Esophagus squamous epithelium (tissue), 5 donors: ENCODE measurements at regions not wholly inside any gene's neighbourhood (a gene's known extent, or its start where the extent isn't known, plus 50 kb on each side); places are given as distances from the start of the nearest gene placed in this dataset.
"Not testable (repeated sequence)": the region's sequence is repeated elsewhere in the genome, so short reads cannot be mapped to it uniquely, and the experiment has no call there.

ENCODE experiments used
- DNase-seq: peaks from one replicate; lab custom pipeline; 2025; lab: John Stamatoyannopoulos, UW
- H3K27ac ChIP-seq, 4 donors: fragments of 200-600 bp; sonication (generic); one replicate each; pipeline ENCODE4 v1.5.1; 2016 to 2019; ENCODE audit warnings: mild to moderate bottlenecking in 1 of 4
- H3K27me3 ChIP-seq, 4 donors: fragments of 200-600 bp; sonication (generic); 1 replicate in 3 of 4; 2 replicates in 1 of 4; pipeline versions ENCODE4 v1.5.1 to v1.6.0; 2017 to 2021; ENCODE audit warnings: antibody characterized with exemption in 1 of 4
- H3K36me3 ChIP-seq, 3 donors: fragments of 200-600 bp; sonication (generic); one replicate each; pipeline ENCODE4 v1.5.1; 2016 to 2019
- H3K4me1 ChIP-seq, 3 donors: fragments of 200-600 bp; sonication (generic); one replicate each; pipeline ENCODE4 v1.5.1; 2017 to 2019
- H3K4me3 ChIP-seq, 4 donors: fragments of 200-600 bp; sonication (generic); 1 replicate in 3 of 4; 2 replicates in 1 of 4; pipeline ENCODE4 v1.5.1; 2016 to 2019; ENCODE audit warnings: mild to moderate bottlenecking in 2 of 4, moderate library complexity in 1 of 4
- H3K9me3 ChIP-seq, 3 donors: fragments of 200-600 bp; sonication (generic); one replicate each; pipeline ENCODE4 v1.5.1; 2016 to 2019
- POLR2A ChIP-seq, 4 donors: fragments of 450-650 bp; IDR thresholded peaks; one replicate each; pipeline ENCODE4 v1.6.1; 2017; ENCODE audit warnings: antibody characterized with exemption in 4 of 4, mild to moderate bottlenecking in 4 of 4, moderate library complexity in 3 of 4
- WGBS, 2 donors: methylation state at CpG; one replicate each; pipeline ENCODE4 v1.1.5; 2018; 5-methylcytosine and 5-hydroxymethylcytosine counted together
- intact Hi-C: fragments of 100-400 bp; cut with DNase I; formaldehyde crosslinking; loops from one replicate; pipeline ENCODE4 v1.15.0; 2022
- TF ChIP-seq, protein P1 (sequence below), 6 experiments: fragments of 450-650 bp in 4 of 6; fragments of 200-600 bp in 2 of 6; sonication (generic) in 2 of 6; IDR thresholded peaks; one replicate each; pipeline ENCODE4 v1.5.1; 2016 to 2019; ENCODE audit warnings: antibody characterized with exemption in 6 of 6, mild to moderate bottlenecking in 4 of 6, moderate library complexity in 4 of 6
- donor health status: DM: yes; HTN: yes; CAD: no.

DNA sequence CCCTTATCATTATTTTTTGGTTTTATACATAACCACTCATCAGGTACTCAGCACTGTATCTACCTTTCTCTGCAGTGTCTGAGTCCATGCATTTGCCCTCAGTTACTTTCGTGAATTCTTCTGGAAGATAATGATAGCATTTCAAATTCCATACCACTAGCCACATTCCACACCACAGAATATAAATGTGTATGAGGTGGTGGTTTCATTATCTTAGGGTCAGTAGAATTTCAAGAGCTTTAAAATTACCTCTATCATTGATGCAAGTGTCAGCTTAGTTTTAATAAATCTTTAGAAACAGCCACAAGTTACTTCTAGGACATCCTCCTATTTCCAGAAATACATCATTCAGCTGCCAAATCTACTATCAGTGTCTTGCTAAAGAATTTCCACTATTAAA lies 1578.3 kb downstream of the OLFM4 start:
- DNase-seq = no peak
- Histone ChIP-seq H3K4me1 (no peaks in the 10 kb centered on the region), H3K27me3 (no peaks in the 10 kb centered on the region), H3K4me3 (no peak overlapping the region), H3K36me3 (no peaks in the 10 kb centered on the region), H3K27ac (no peak overlapping the region), H3K9me3 (peaks cover 0 to 4% (median 0%) of the 10 kb centered on the region in 3 donors)
- WGBS, 2 donors = 72 to 91% methylated on average over 1 of the region's 1 CpG
- intact Hi-C loops = no loop called here
- TF ChIP-seq, protein P1, sequence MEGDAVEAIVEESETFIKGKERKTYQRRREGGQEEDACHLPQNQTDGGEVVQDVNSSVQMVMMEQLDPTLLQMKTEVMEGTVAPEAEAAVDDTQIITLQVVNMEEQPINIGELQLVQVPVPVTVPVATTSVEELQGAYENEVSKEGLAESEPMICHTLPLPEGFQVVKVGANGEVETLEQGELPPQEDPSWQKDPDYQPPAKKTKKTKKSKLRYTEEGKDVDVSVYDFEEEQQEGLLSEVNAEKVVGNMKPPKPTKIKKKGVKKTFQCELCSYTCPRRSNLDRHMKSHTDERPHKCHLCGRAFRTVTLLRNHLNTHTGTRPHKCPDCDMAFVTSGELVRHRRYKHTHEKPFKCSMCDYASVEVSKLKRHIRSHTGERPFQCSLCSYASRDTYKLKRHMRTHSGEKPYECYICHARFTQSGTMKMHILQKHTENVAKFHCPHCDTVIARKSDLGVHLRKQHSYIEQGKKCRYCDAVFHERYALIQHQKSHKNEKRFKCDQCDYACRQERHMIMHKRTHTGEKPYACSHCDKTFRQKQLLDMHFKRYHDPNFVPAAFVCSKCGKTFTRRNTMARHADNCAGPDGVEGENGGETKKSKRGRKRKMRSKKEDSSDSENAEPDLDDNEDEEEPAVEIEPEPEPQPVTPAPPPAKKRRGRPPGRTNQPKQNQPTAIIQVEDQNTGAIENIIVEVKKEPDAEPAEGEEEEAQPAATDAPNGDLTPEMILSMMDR (IDR thresholded peaks at IDR 0.05) = no peak
- TF ChIP-seq POLR2A (IDR thresholded peaks at IDR 0.05) = no peak

DNA sequence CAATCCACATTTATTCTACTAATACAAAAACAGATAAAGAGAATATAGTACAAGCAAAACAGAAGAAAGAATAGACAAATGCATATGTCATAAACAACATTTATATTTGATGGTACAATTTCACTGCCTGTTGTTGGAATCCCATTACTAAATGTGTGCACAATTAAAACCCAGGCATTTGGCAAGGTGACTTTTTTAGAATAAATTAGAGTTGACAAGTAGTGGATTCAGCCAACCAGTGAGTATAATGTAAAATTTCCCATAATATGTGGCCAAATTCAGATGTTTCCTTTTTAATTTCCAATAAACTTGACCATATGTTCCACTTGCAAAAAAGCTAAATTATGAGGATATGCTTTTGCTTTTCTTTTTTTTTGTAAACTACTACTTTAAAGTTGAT lies 1578.8 kb downstream of the OLFM4 start:
- TF ChIP-seq, protein P1 (IDR thresholded peaks at IDR 0.05) = no peak
- no peak for TF ChIP-seq POLR2A (IDR thresholded peaks at IDR 0.05)
- DNase-seq = no peak
- no peaks in the 10 kb centered on the region for H3K4me1 ChIP-seq
- no peaks in the 10 kb centered on the region for H3K36me3 ChIP-seq
- no peaks in the 10 kb centered on the region for H3K27me3 ChIP-seq
- intact Hi-C loops = no loop called here
- no peaks in the 10 kb centered on the region for H3K9me3 ChIP-seq
- no peak overlapping the region for H3K27ac ChIP-seq
- no peak overlapping the region for H3K4me3 ChIP-seq

DNA sequence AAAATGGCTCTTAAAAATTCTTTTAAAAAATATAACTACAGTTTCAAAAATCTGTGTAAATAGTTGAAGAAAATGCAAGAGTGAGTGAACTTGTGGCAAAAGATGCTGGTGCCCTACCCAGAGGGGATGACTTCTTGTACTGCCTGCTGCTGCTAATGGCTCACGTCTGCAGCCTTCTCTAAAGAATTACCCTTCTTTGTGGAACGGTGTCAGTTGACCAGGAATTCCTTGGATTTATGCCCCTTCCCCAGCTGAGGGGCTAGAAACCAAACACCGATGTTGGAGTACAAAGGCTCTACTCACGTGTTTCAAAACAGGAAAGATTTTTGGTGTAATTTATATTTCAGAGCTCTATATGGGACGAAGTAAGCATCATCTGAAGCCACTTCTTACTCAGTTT lies 1582.8 kb downstream of the OLFM4 start:
- TF ChIP-seq POLR2A (IDR thresholded peaks at IDR 0.05) = no peak
- TF ChIP-seq, protein P1 (IDR thresholded peaks at IDR 0.05) = no peak
- Histone ChIP-seq H3K9me3 (no peaks in the 10 kb centered on the region), H3K27ac (no peak overlapping the region), H3K4me3 (no peak overlapping the region), H3K4me1 (no peaks in the 10 kb centered on the region), H3K36me3 (no peaks in the 10 kb centered on the region), H3K27me3 (no peaks in the 10 kb centered on the region)
- no peak for DNase-seq
- 47 to 67% methylated on average over 5 of the region's 5 CpGs for WGBS, 2 donors
- intact Hi-C loops = no loop called here

DNA sequence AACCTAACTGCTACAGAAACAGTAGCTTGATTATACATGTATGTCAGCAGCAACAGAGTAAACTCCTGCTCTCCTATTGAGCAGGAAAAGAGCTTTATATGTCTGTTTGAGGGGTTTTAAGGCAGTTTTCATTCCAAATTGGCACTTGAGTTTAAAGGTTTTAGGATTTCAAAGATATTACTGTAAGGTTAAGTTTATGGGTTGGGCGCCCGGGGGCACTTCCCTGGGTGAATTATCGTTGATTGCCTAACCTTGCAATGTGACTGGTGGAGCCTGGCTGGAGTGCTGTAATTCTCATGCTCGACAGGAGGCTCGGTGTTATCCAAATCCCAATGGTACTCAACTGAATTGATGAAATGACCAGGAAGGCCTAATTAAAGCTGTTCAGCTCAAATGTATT lies 1586.1 kb downstream of the OLFM4 start:
- Histone ChIP-seq H3K27me3 (no peaks in the 10 kb centered on the region), H3K27ac (no peak overlapping the region), H3K36me3 (no peaks in the 10 kb centered on the region), H3K4me1 (no peaks in the 10 kb centered on the region), H3K4me3 (no peak overlapping the region), H3K9me3 (no peaks in the 10 kb centered on the region)
- DNase-seq = no peak
- TF ChIP-seq, protein P1 (IDR thresholded peaks at IDR 0.05) = no peak
- TF ChIP-seq POLR2A (IDR thresholded peaks at IDR 0.05) = no peak
- intact Hi-C loops = no loop called here
- WGBS, 2 donors = 91 to 93% methylated on average over 4 to 5 of the region's 5 CpGs

DNA sequence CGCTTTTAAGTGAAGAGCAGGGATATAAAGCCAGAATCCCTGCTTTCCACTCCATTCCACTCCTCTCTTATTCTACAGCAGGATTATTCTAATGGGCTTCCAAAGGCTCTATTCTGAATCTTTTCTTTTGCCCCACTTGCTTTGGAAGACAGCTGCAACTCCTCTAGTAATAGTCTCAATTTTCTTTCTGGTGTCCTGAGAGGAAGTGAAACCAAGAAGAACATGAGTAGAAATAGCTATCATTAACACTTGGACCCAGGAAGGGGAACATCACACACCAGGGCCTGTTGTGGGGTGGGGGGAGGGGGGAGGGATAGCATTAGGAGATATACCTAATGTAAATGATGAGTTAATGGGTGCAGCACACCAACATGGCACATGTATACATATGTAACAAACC lies 1597.9 kb downstream of the OLFM4 start:
- H3K4me3 ChIP-seq, H3K4me1 ChIP-seq, intact Hi-C loops, H3K9me3 ChIP-seq, H3K27ac ChIP-seq, H3K36me3 ChIP-seq, H3K27me3 ChIP-seq, DNase-seq: not testable (repeated sequence)
- 79 to 92% methylated on average over 1 of the region's 1 CpG for whole genome bisulfite sequencing, 2 donors

DNA sequence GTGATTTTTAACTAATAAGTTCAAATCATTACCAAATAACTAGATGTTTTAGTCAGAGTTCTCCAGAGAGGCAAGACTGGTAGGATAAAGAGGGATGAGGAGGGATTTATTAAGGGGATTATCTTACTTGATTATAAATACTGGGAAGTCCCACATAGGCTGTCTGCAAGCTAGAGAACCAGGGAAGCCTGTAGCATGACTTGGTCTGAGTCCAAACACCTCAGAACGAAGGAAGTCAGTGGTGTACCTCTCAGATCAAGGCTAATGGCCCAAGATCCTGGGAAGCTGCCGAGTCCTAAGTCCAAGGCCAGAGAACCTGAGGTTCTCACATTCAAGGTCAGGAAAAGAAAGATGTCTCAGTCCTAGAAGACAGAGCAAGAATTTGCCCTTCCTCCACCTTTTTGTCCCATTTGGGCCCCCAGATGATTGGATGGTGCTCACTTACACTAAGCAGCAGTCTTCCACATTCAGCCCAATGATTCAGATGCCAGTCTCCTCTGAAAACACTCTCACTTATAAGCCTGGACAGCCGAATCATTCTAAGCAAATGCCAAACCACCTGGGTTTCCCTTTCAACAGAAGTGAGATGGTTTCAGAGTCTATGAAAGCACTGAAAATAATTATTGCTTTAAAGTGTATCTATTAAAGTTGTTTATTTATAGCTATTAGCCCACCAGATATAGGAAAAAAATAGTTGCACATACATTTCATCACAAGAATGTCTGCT lies 1599.2 kb downstream of the OLFM4 start:
- intact Hi-C loops = no loop called here
- Histone ChIP-seq H3K36me3 (no peaks in the 10 kb centered on the region), H3K4me3 (no peak overlapping the region), H3K9me3 (no peaks in the 10 kb centered on the region), H3K4me1 (no peaks in the 10 kb centered on the region), H3K27me3 (no peaks in the 10 kb centered on the region), H3K27ac (no peak overlapping the region)
- no peak for DNase-seq
- WGBS, 2 donors = 55 to 74% methylated on average over 3 of the region's 3 CpGs
- TF ChIP-seq, protein P1 (IDR thresholded peaks at IDR 0.05) = no peak
- no peak for TF ChIP-seq POLR2A (IDR thresholded peaks at IDR 0.05)
